ENCODE measurements at regions not wholly inside any gene's neighbourhood (a gene's known extent, or its start where the extent isn't known, plus 50 kb on each side); places are given as distances from the start of the nearest gene placed in this dataset.

GRCh38 chr13:106234636-106235035 is 300.8 kb downstream of the EFNB2 start:
- no peak overlapping the region for H3K4me3 ChIP-seq
- TF ChIP-seq POLR2A (IDR thresholded peaks at IDR 0.05) = no peak
- no peak for TF ChIP-seq CTCF (IDR thresholded peaks at IDR 0.05)
- H3K4me1 ChIP-seq = no peaks in the 10 kb centered on the region
- no peaks in the 10 kb centered on the region for H3K27me3 ChIP-seq
- H3K9me3 ChIP-seq = no peaks in the 10 kb centered on the region
- DNase-seq = no peak
- intact Hi-C loops (cut with DNase I; ENCODE audit: low total_unique reads) = no loop called here
- H3K27ac ChIP-seq = no peak overlapping the region
- no peaks in the 10 kb centered on the region for H3K36me3 ChIP-seq

- Histone ChIP-seq H3K27me3 (no peaks in the 10 kb centered on the region), H3K36me3 (no peaks in the 10 kb centered on the region), H3K4me3 (no peak overlapping the region), H3K9me3 (no peaks in the 10 kb centered on the region), H3K27ac (no peak overlapping the region), H3K4me1 (no peaks in the 10 kb centered on the region)
- TF ChIP-seq CTCF (IDR thresholded peaks at IDR 0.05) (no peak), POLR2A (IDR thresholded peaks at IDR 0.05) (no peak)
- intact Hi-C loops (cut with DNase I; ENCODE audit: low total_unique reads) = no loop called here
- DNase-seq = no peak
Observed at GRCh38 chr13:106233134-106233735, 302.2 kb downstream of the EFNB2 start.

GRCh38 chr13:106232681-106233080 is 302.8 kb downstream of the EFNB2 start:
- H3K4me1 ChIP-seq = no peaks in the 10 kb centered on the region

GRCh38 chr13:106230450-106230849 is 305.0 kb downstream of the EFNB2 start:
- Histone ChIP-seq H3K27me3 (no peaks in the 10 kb centered on the region), H3K9me3 (no peaks in the 10 kb centered on the region), H3K4me3 (no peak overlapping the region), H3K36me3 (no peaks in the 10 kb centered on the region), H3K4me1 (no peaks in the 10 kb centered on the region), H3K27ac (no peak overlapping the region)
- TF ChIP-seq CTCF (IDR thresholded peaks at IDR 0.05) (no peak), POLR2A (IDR thresholded peaks at IDR 0.05) (no peak)
- no peak for DNase-seq
- intact Hi-C loops (cut with DNase I; ENCODE audit: low total_unique reads) = no loop called here

More at GRCh38 chr13:106232681-106233080, 302.8 kb downstream of the EFNB2 start:
- DNase-seq = no peak
- intact Hi-C loops (cut with DNase I; ENCODE audit: low total_unique reads) = no loop called here
- no peaks in the 10 kb centered on the region for H3K9me3 ChIP-seq
- TF ChIP-seq POLR2A (IDR thresholded peaks at IDR 0.05) (no peak), CTCF (IDR thresholded peaks at IDR 0.05) (no peak)
- no peak overlapping the region for H3K4me3 ChIP-seq
- no peaks in the 10 kb centered on the region for H3K27me3 ChIP-seq
- H3K36me3 ChIP-seq = no peaks in the 10 kb centered on the region
- no peak overlapping the region for H3K27ac ChIP-seq

GRCh38 chr13:106225126-106225525 is 310.3 kb downstream of the EFNB2 start:
- TF ChIP-seq POLR2A (IDR thresholded peaks at IDR 0.05) (no peak), CTCF (IDR thresholded peaks at IDR 0.05) (no peak)
- intact Hi-C loops (cut with DNase I; ENCODE audit: low total_unique reads) = no loop called here
- H3K36me3 ChIP-seq = no peaks in the 10 kb centered on the region

More at GRCh38 chr13:106225126-106225525, 310.3 kb downstream of the EFNB2 start:
- Histone ChIP-seq H3K27ac (no peak overlapping the region), H3K4me3 (no peak overlapping the region), H3K4me1 (no peaks in the 10 kb centered on the region), H3K27me3 (no peaks in the 10 kb centered on the region), H3K9me3 (no peaks in the 10 kb centered on the region)
- DNase-seq = no peak
